ENCODE measurements at regions not wholly inside any gene's neighbourhood (a gene's known extent, or its start where the extent isn't known, plus 50 kb on each side); places are given as distances from the start of the nearest gene placed in this dataset.

- H3K27ac ChIP-seq (ENCODE audit: low read depth, low read length) = no peak overlapping the region
- no peak overlapping the region for H3K4me2 ChIP-seq (ENCODE audit: low read length)
- H3K36me3 ChIP-seq (ENCODE audit: control insufficient read depth, low read length) = no peaks in the 10 kb centered on the region
- no peak for TF ChIP-seq CTCF (IDR thresholded peaks at IDR 0.05; ENCODE audit: low read depth, low read length, poor library complexity, severe bottlenecking)
- no peak for TF ChIP-seq EZH2phosphoT487 (IDR thresholded peaks at IDR 0.05; ENCODE audit: borderline replicate concordance, low read length)
- no peaks in the 10 kb centered on the region for H3F3A ChIP-seq (ENCODE audit: control insufficient read depth, insufficient read depth)
- no peaks in the 10 kb centered on the region for H3K9me2 ChIP-seq (replicated peaks; ENCODE audit: control insufficient read depth, low read length)
- no peaks in the 10 kb centered on the region for H3K4me1 ChIP-seq (ENCODE audit: control insufficient read depth, low read length)
- H3K9me3 ChIP-seq (ENCODE audit: control insufficient read depth, insufficient read depth, low read length) = peaks cover 4% of the 10 kb centered on the region
- no peaks in the 10 kb centered on the region for H3K79me2 ChIP-seq (ENCODE audit: control insufficient read depth, low read length)
- no peak overlapping the region for H3K4me3 ChIP-seq (ENCODE audit: low read length)
- H3K27me3 ChIP-seq (ENCODE audit: control insufficient read depth, low read length) = no peaks in the 10 kb centered on the region
- H4K20me1 ChIP-seq (ENCODE audit: control insufficient read depth, insufficient read depth, low read depth, low read length) = no peaks in the 10 kb centered on the region
Observed at GRCh38 chr2:34838408-34838807, 1239.3 kb upstream of the FAM98A start.

- peaks cover 4% of the 10 kb centered on the region for H3K9me3 ChIP-seq (ENCODE audit: control insufficient read depth, insufficient read depth, low read length)
- no peak overlapping the region for H3K4me2 ChIP-seq (ENCODE audit: low read length)
- no peak for TF ChIP-seq EZH2phosphoT487 (IDR thresholded peaks at IDR 0.05; ENCODE audit: borderline replicate concordance, low read length)
- no peak for TF ChIP-seq CTCF (IDR thresholded peaks at IDR 0.05; ENCODE audit: low read depth, low read length, poor library complexity, severe bottlenecking)
- no peaks in the 10 kb centered on the region for H3K9me2 ChIP-seq (replicated peaks; ENCODE audit: control insufficient read depth, low read length)
- H3K4me3 ChIP-seq (ENCODE audit: low read length) = no peak overlapping the region
- no peak overlapping the region for H3K27ac ChIP-seq (ENCODE audit: low read depth, low read length)
- H3F3A ChIP-seq (ENCODE audit: control insufficient read depth, insufficient read depth) = no peaks in the 10 kb centered on the region
- H4K20me1 ChIP-seq (ENCODE audit: control insufficient read depth, insufficient read depth, low read depth, low read length) = no peaks in the 10 kb centered on the region
- no peaks in the 10 kb centered on the region for H3K79me2 ChIP-seq (ENCODE audit: control insufficient read depth, low read length)
- no peaks in the 10 kb centered on the region for H3K27me3 ChIP-seq (ENCODE audit: control insufficient read depth, low read length)
- H3K36me3 ChIP-seq (ENCODE audit: control insufficient read depth, low read length) = no peaks in the 10 kb centered on the region
- no peaks in the 10 kb centered on the region for H3K4me1 ChIP-seq (ENCODE audit: control insufficient read depth, low read length)
Observed at GRCh38 chr2:34836361-34836760, 1237.3 kb upstream of the FAM98A start.

- Histone ChIP-seq H3K4me3 (ENCODE audit: low read length) (no peak overlapping the region), H3K9me3 (ENCODE audit: control insufficient read depth, insufficient read depth, low read length) (no peaks in the 10 kb centered on the region), H3K79me2 (ENCODE audit: control insufficient read depth, low read length) (no peaks in the 10 kb centered on the region), H3F3A (ENCODE audit: control insufficient read depth, insufficient read depth) (no peaks in the 10 kb centered on the region), H3K27me3 (ENCODE audit: control insufficient read depth, low read length) (no peaks in the 10 kb centered on the region), H3K36me3 (ENCODE audit: control insufficient read depth, low read length) (no peaks in the 10 kb centered on the region), H3K4me2 (ENCODE audit: low read length) (no peak overlapping the region), H3K27ac (ENCODE audit: low read depth, low read length) (no peak overlapping the region), H4K20me1 (ENCODE audit: control insufficient read depth, insufficient read depth, low read depth, low read length) (no peaks in the 10 kb centered on the region), H3K9me2 (replicated peaks; ENCODE audit: control insufficient read depth, low read length) (no peaks in the 10 kb centered on the region), H3K4me1 (ENCODE audit: control insufficient read depth, low read length) (no peaks in the 10 kb centered on the region)
- TF ChIP-seq EZH2phosphoT487 (IDR thresholded peaks at IDR 0.05; ENCODE audit: borderline replicate concordance, low read length) = no peak
- TF ChIP-seq CTCF (IDR thresholded peaks at IDR 0.05; ENCODE audit: low read depth, low read length, poor library complexity, severe bottlenecking) = no peak
Observed at GRCh38 chr2:34831096-34831495, 1232.0 kb upstream of the FAM98A start.

- TF ChIP-seq EZH2phosphoT487 (IDR thresholded peaks at IDR 0.05; ENCODE audit: borderline replicate concordance, low read length) (no peak), CTCF (IDR thresholded peaks at IDR 0.05; ENCODE audit: low read depth, low read length, poor library complexity, severe bottlenecking) (no peak)
- Histone ChIP-seq H3K4me3 (ENCODE audit: low read length) (no peak overlapping the region), H3F3A (ENCODE audit: control insufficient read depth, insufficient read depth) (no peaks in the 10 kb centered on the region), H3K9me3 (ENCODE audit: control insufficient read depth, insufficient read depth, low read length) (no peaks in the 10 kb centered on the region), H3K9me2 (replicated peaks; ENCODE audit: control insufficient read depth, low read length) (no peaks in the 10 kb centered on the region), H3K4me2 (ENCODE audit: low read length) (no peak overlapping the region), H3K27ac (ENCODE audit: low read depth, low read length) (no peak overlapping the region), H3K27me3 (ENCODE audit: control insufficient read depth, low read length) (no peaks in the 10 kb centered on the region), H4K20me1 (ENCODE audit: control insufficient read depth, insufficient read depth, low read depth, low read length) (no peaks in the 10 kb centered on the region), H3K36me3 (ENCODE audit: control insufficient read depth, low read length) (no peaks in the 10 kb centered on the region), H3K4me1 (ENCODE audit: control insufficient read depth, low read length) (no peaks in the 10 kb centered on the region), H3K79me2 (ENCODE audit: control insufficient read depth, low read length) (no peaks in the 10 kb centered on the region)
Observed at GRCh38 chr2:34828481-34828880, 1229.4 kb upstream of the FAM98A start.
